ENCODE measurements at regions not wholly inside any gene's neighbourhood (a gene's known extent, or its start where the extent isn't known, plus 50 kb on each side); places are given as distances from the start of the nearest gene placed in this dataset.

- TF ChIP-seq TAF1 (IDR thresholded peaks at IDR 0.05; ENCODE audit: low read depth) (no peak), EP300 (IDR thresholded peaks at IDR 0.05; ENCODE audit: borderline replicate concordance) (no peak), CREB1 (IDR thresholded peaks at IDR 0.05; ENCODE audit: low read depth) (no peak), NFIC (IDR thresholded peaks at IDR 0.05) (no peak), TCF12 (IDR thresholded peaks at IDR 0.05; ENCODE audit: low read depth) (no peak), CEBPB (IDR thresholded peaks at IDR 0.05) (no peak), YY1 (IDR thresholded peaks at IDR 0.05; ENCODE audit: low read depth) (no peak), ZBTB7A (IDR thresholded peaks at IDR 0.05; ENCODE audit: low read depth) (no peak), REST (IDR thresholded peaks at IDR 0.05; ENCODE audit: low read depth) (no peak), RAD21 (IDR thresholded peaks at IDR 0.05; ENCODE audit: low read depth) (no peak), EGR1 (IDR thresholded peaks at IDR 0.05) (no peak), MAX (IDR thresholded peaks at IDR 0.05) (no peak), TEAD4 (IDR thresholded peaks at IDR 0.05) (no peak)
Observed at GRCh38 chr5:33367416-33367815, 73.3 kb upstream of the TARS1 start.

- TF ChIP-seq MAX (IDR thresholded peaks at IDR 0.05), result no peak
- no peak for TF ChIP-seq NFIC (IDR thresholded peaks at IDR 0.05)
- no peak for TF ChIP-seq CREB1 (IDR thresholded peaks at IDR 0.05; ENCODE audit: low read depth)
- no peak for TF ChIP-seq CEBPB (IDR thresholded peaks at IDR 0.05)
- TF ChIP-seq ZBTB7A (IDR thresholded peaks at IDR 0.05; ENCODE audit: low read depth), result no peak
- TF ChIP-seq YY1 (IDR thresholded peaks at IDR 0.05; ENCODE audit: low read depth), result no peak
Observed at GRCh38 chr5:33369485-33370465, 71.0 kb upstream of the TARS1 start.

- no peak for TF ChIP-seq TCF12 (IDR thresholded peaks at IDR 0.05; ENCODE audit: low read depth)
- no peak for TF ChIP-seq REST (IDR thresholded peaks at IDR 0.05; ENCODE audit: low read depth)
- no peak for TF ChIP-seq USF1 (IDR thresholded peaks at IDR 0.05)
- TF ChIP-seq CREB1 (IDR thresholded peaks at IDR 0.05; ENCODE audit: low read depth), result no peak
- TF ChIP-seq YY1 (IDR thresholded peaks at IDR 0.05; ENCODE audit: low read depth), result no peak
- TF ChIP-seq MAX (IDR thresholded peaks at IDR 0.05), result no peak
- no peak for TF ChIP-seq CEBPB (IDR thresholded peaks at IDR 0.05)
- TF ChIP-seq RAD21 (IDR thresholded peaks at IDR 0.05; ENCODE audit: low read depth), result no peak
- TF ChIP-seq TEAD4 (IDR thresholded peaks at IDR 0.05), result no peak
- no peak for TF ChIP-seq FOXM1 (IDR thresholded peaks at IDR 0.05; ENCODE audit: borderline replicate concordance, low read depth)
- no peak for TF ChIP-seq NFIC (IDR thresholded peaks at IDR 0.05)
- no peak for TF ChIP-seq TAF1 (IDR thresholded peaks at IDR 0.05; ENCODE audit: low read depth)
- TF ChIP-seq EP300 (IDR thresholded peaks at IDR 0.05; ENCODE audit: borderline replicate concordance), result no peak
- TF ChIP-seq ZBTB7A (IDR thresholded peaks at IDR 0.05; ENCODE audit: low read depth), result no peak
Observed at GRCh38 chr5:33370466-33370859, 70.3 kb upstream of the TARS1 start.

- no peak for TF ChIP-seq CEBPB (IDR thresholded peaks at IDR 0.05)
Observed at GRCh38 chr5:33371660-33372059, 69.1 kb upstream of the TARS1 start.

GRCh38 chr5:33372721-33373472 is 67.9 kb upstream of the TARS1 start:
- TF ChIP-seq CEBPB (IDR thresholded peaks at IDR 0.05) (no peak), YY1 (IDR thresholded peaks at IDR 0.05; ENCODE audit: low read depth) (no peak), USF1 (IDR thresholded peaks at IDR 0.05) (no peak), TCF12 (IDR thresholded peaks at IDR 0.05; ENCODE audit: low read depth) (no peak), FOXM1 (IDR thresholded peaks at IDR 0.05; ENCODE audit: borderline replicate concordance, low read depth) (no peak), EP300 (IDR thresholded peaks at IDR 0.05; ENCODE audit: borderline replicate concordance) (no peak)
